ENCODE measurements at regions not wholly inside any gene's neighbourhood (a gene's known extent, or its start where the extent isn't known, plus 50 kb on each side); places are given as distances from the start of the nearest gene placed in this dataset.

DNA sequence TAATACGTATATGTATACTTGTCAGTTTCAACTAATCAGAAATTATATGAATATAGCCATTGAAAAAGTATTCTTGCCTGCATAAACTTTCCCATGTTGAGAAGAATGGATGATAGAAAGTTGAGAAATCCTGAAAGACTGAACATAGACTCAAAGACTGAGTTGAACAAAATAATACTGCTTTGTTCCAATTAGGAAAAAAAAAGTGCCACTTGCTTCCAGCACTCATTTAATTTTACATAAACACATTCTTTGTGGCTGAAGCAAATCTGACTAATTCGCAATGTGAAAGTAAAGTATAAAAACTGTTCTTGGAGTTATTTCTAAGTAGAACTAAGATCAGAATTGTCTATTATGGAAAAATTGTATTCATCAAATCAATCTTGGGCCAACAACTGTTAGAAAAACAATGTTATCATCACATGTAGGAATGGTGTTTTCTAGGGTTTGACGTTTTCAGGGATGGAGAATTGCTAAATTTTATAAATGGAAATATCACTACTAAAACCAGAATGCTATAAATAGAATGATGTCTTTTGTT lies 2334.6 kb downstream of the PCDH7 start:
- TF ChIP-seq POLR2A (IDR thresholded peaks at IDR 0.05; ENCODE audit: low read depth) = no peak
- TF ChIP-seq, protein P1, sequence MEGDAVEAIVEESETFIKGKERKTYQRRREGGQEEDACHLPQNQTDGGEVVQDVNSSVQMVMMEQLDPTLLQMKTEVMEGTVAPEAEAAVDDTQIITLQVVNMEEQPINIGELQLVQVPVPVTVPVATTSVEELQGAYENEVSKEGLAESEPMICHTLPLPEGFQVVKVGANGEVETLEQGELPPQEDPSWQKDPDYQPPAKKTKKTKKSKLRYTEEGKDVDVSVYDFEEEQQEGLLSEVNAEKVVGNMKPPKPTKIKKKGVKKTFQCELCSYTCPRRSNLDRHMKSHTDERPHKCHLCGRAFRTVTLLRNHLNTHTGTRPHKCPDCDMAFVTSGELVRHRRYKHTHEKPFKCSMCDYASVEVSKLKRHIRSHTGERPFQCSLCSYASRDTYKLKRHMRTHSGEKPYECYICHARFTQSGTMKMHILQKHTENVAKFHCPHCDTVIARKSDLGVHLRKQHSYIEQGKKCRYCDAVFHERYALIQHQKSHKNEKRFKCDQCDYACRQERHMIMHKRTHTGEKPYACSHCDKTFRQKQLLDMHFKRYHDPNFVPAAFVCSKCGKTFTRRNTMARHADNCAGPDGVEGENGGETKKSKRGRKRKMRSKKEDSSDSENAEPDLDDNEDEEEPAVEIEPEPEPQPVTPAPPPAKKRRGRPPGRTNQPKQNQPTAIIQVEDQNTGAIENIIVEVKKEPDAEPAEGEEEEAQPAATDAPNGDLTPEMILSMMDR (IDR thresholded peaks at IDR 0.05) = no peak
